GM18951 (cell line): ENCODE measurements at regions not wholly inside any gene's neighbourhood (a gene's known extent, or its start where the extent isn't known, plus 50 kb on each side); places are given as distances from the start of the nearest gene placed in this dataset.

Source experiments
- POLR2A ChIP-seq: IDR thresholded peaks from 4 replicates; pipeline ENCODE4 v1.6.1; 2011; ENCODE audit warnings: mild to moderate bottlenecking; ENCODE audit not compliant: insufficient read length, insufficient read depth; ENCODE audit errors: extremely low read depth
- in situ Hi-C: fragments of 300-500 bp; cut with MboI; formaldehyde crosslinking; loops from one replicate; pipeline ENCODE4 v1.12.0; 2022; ENCODE audit warnings: low sequenced_read_pairs, mixed read lengths, inconsistent platforms; ENCODE audit not compliant: unreplicated experiment

DNA sequence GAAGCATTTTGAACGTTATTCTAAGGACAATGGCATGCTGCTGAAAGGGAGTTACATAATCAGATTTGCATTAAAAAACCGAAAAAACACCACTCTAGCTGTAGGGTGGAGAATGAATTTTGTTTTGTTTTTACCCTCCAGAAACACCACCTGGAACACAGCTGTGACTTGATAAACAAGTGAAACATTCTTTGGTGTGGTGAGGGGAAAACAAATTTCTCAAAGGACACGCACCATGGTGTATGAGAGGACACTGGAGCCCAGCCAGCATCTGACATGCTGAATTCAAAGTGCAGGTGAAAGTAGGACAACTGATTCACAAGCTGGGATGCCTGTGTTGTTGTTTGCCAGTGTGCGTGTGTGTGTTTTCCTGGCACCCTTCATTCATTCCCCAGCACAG lies 554.5 kb upstream of the TBL1XR1 start:
- in situ Hi-C loops, result loop anchor here (25.0 kb wide), 1 partner anchor 689 kb away; no protein-coding TSS in a partner anchor
- TF ChIP-seq POLR2A, result no peak

DNA sequence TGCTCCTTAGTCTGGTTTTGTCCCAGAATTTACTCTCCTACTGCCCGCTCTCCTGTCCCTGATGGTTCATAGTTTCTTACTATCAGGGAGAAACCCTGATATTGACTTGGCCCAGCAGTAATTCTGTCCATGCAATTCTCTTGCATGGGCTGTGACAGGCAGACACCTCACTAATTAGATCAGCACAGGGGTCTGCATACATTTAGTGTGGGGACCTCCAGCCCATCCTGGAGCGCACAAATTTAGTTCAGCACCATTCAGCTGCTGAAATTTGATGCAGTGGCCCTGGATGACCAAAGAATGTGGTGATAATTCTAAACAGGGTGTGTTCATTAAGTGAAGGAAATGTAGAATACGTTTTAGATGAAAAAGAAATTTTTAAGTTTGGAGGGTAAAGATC lies 555.5 kb upstream of the TBL1XR1 start:
- in situ Hi-C loops, result loop anchor here (25.0 kb wide), 1 partner anchor 691 kb away; no protein-coding TSS in a partner anchor
- no peak for TF ChIP-seq POLR2A

DNA sequence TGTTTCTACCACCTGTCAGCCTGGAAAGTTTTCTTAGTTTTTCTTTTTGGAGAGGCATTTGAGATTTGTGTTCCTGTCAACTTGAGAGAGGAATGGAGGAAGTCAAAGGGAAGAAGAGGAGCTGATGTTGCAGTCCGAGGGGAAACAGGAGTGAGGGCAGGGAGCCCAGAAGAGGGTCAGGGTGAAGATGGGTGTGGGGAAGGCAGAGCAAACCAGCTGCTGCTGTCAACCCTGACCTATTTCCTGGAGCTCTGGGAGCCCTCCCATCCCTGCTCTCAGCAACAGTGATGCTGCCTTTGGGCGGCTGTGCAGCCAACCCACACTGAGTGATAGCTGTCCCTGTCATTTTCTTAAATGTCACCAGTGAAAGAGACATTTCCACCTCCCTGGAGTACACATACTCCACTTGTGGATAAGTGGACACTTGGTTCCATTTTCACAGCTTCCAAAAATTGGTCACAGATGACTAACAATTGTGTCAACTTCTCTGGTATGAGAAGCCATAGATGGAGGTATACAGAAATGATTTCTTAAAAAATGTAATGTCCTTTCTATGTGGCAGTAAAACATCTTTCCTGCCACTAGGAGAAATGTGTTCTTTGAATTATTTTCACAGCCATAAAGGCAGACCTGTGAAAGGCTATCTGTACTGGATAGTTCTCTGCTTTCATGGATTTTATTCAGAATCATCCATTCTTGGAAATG lies 556.3 kb upstream of the TBL1XR1 start:
- in situ Hi-C loops, result loop anchor here (25.0 kb wide), 1 partner anchor 691 kb away; no protein-coding TSS in a partner anchor

DNA sequence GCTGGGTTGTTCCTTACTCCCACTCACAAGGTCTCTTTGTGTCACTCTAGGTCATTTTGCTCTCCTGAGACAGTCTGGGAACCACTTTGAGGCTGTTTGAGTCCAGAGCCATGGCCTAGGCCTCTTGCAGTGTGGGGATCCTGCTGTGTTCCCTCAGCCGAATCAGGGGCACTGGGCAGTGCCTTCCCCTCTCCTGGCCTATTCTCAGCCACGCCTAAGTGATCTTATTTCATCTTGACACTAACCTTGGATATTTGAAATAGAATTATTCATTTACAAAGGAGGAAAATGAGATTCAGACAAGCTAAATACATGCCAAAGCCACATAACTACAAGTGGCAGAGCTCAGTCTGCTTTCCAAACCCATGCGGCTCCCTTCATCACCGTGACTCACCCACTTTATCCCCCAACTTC lies 557.2 kb upstream of the TBL1XR1 start:
- in situ Hi-C loops, result loop anchor here (25.0 kb wide), 1 partner anchor 692 kb away; no protein-coding TSS in a partner anchor
- TF ChIP-seq POLR2A, result no peak

More for the DNA sequence above, 556.3 kb upstream of the TBL1XR1 start:
- TF ChIP-seq POLR2A, result no peak

DNA sequence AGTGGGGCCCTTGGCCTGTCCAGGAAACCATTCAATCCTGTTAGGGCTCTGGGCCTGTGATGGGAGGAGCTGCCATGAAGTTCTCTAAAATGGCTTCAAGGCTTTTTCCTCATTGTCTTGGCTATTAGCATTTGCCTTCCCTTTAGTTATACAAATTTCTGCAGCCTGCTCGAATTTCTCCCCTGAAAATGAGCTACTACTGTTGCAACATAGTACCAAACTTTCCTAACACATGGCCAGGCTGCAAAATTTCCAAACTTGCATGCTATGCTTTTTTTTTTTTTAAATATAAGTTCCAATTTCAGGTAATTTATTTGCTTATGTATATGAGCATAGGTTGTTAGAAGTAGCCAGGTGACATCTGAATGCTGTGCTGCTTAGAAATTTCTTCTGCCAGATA lies 560.8 kb upstream of the TBL1XR1 start:
- TF ChIP-seq POLR2A, result no peak
- in situ Hi-C loops, result loop anchor here (25.0 kb wide), 1 partner anchor 696 kb away; no protein-coding TSS in a partner anchor

DNA sequence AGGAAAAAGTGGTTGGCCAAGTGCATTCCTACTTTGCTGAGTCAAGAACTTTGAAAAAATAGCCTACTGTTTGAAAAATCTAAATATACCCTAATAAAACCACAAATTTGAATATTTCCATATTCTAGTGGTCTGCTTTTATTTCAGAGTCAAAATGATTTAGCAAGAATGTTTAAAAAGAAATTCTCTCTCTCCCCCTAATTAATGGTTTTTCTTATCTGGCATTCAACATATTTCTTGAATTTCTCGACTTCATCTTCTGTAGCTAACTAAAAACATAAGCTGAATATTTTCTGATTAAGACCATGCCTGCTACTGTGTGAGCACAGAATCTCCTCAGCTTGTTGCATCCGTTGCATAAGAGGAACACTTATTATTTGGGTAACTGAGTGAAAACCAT lies 563.5 kb upstream of the TBL1XR1 start:
- TF ChIP-seq POLR2A, result no peak
- in situ Hi-C loops, result loop anchor here (25.0 kb wide), 1 partner anchor 699 kb away; no protein-coding TSS in a partner anchor

DNA sequence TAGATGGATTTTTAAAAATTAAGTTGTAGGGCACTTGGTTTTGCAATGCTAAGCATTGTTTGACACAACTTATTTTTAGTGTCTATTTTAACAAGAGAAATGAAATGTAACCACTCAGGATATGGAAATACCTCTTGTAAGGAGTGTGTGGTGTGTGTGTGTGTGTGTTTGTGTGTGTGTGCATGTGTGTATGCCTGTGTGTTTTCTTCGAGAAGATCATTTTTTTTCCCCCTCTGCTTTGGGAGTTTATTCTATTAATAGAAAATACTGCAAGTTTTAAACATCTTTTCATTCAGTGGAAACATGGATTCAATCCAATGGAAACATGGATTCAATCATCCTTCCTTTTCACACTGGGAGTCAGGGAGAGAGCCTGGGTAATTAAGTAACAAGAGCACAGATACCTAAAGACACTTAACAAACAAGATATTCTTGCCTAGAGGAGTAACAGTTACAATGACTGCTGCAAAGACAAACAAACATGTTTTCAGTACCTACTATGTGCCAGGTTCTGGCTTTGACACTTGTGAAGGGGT lies 567.2 kb upstream of the TBL1XR1 start:
- no peak for TF ChIP-seq POLR2A
- in situ Hi-C loops, result loop anchor here (25.0 kb wide), 1 partner anchor 702 kb away; no protein-coding TSS in a partner anchor

DNA sequence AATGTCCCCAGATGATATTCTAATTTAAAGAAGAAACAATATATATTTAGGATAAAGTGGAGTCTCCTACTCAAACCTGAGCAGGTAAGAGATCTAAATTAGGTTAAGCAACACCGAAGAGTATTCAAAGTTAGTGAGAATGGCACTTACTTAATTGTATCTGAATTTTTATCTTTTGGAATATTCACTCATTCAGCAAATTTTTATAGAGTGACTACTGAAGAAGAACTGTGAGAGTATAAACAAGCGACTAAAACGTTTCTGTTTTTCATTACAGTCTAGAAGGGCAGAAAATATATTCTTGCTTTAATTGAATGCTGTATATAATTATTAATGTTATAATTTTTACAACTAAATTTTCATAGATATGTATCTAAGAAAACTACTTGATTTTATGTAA lies 567.7 kb upstream of the TBL1XR1 start:
- in situ Hi-C loops, result loop anchor here (25.0 kb wide), 1 partner anchor 703 kb away; no protein-coding TSS in a partner anchor
- TF ChIP-seq POLR2A, result no peak

DNA sequence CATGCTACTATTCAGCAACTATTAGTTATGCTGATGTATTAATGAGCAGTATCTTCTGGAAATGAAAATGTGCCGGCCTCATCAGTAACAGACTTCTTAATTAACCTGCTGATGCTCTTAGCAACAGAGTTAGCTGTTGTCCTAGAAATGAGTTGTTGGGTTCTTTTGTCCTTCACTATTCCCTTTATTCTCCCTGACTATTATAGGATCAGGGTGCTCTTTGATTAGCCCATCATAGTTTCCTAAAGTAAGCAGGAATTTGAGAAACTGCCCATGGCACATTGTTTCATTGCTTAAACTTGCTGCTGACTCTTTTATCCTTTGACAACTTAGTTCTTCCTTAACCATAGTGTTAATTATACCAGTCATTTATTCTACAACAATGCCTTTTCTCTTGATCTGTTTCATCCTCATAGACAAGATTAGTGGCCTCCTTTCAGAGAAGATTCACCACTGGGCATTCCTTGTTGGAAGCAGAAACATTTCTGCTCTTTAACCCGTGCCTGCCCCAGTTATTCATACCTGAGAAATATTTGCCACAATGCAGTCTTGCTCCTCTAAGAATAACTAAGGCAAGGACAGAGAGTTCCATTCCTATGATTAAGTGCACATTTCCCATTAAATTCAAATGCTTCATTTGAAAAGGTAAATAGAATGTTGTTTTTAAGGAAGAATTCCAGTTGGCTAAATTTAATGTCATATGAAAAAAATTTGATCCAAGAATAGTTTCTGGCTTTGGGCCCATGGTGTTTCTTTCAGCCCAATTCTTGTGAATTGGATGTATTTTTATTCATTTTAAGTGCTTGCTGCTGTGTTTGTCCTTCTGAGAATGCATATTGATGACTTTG lies 573.3 kb upstream of the TBL1XR1 start:
- in situ Hi-C loops, result loop anchor here (25.0 kb wide), 1 partner anchor 708 kb away; no protein-coding TSS in a partner anchor
- no peak for TF ChIP-seq POLR2A

DNA sequence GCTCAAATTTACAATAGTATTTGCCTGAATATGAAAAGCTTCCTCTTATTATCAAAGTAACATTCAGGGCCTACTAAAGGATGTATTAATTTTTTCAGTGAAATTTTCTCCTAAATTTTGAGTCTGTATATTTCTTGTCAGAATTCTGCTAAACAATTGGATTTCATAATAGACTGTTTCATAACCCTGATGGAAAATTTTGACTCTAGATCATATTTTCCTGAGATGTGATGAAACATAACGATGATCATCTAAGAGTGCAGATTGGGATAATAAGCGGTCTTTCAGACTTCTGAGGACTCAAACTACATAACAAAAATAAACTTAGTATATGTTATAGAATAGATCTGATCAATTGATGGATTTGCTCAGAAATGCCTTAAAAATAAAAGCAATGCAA lies 574.5 kb upstream of the TBL1XR1 start:
- TF ChIP-seq POLR2A, result no peak
- in situ Hi-C loops, result loop anchor here (25.0 kb wide), 1 partner anchor 709 kb away; no protein-coding TSS in a partner anchor

DNA sequence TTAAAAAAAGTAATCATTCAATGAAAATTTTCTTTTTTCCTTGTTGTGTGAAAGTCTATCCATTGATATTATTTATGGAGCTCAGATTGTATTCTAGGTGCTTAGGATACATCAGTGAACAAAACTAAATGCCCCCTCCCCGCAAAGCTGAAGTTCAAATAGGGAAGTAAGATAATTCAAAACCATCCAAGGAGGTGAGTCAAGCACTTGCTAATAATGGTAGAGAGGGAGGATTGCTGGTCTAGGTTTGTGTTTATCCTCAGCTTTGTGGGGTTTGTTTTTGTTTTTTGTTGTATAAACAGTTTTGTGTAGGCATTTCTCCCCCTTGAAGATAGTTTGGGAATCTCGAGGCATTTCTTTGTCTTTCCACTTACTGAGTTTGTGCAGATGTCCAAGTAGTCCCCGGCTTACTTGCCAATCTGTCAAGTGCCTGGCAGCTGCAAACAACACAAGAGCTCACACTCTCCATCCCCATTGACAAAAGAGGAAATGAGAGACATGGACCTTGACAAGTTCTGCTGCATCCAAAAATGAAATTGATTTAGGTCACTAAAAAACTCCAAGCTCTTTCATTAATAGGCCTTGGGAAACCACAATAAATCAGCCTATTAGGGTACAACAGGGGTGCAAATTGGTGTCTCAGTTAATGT lies 575.8 kb upstream of the TBL1XR1 start:
- in situ Hi-C loops, result loop anchor here (25.0 kb wide), 1 partner anchor 711 kb away; no protein-coding TSS in a partner anchor
- no peak for TF ChIP-seq POLR2A

DNA sequence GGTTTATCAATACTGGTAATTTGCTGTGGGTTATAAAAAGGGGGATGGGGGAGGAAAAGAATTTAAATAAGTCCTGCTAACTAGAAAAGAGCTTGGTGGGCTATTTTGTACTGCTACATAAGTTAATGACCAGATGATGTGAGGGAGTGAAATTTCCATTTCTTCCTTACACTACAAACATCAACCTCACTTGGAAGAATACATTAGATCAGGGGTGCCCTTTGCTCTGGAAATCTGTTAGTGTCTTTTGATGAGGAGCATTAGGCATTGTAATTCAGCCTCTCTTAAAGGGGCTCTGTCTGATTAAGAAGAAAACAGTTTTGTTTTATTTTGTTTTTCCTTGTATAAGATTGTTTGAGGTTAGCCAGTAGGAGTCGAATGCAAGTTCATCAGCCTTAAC lies 576.4 kb upstream of the TBL1XR1 start:
- in situ Hi-C loops, result loop anchor here (25.0 kb wide), 1 partner anchor 711 kb away; no protein-coding TSS in a partner anchor
- TF ChIP-seq POLR2A, result no peak
